Erythroblast (primary cell): ENCODE measurements at regions not wholly inside any gene's neighbourhood (a gene's known extent, or its start where the extent isn't known, plus 50 kb on each side); places are given as distances from the start of the nearest gene placed in this dataset.
"Not testable (repeated sequence)": the region's sequence is repeated elsewhere in the genome, so short reads cannot be mapped to it uniquely, and the experiment has no call there.

Experiments used
- GATA1 ChIP-seq: IDR thresholded peaks from 2 replicates; pipeline ENCODE4 v1.6.1; 2011; ENCODE audit warnings: low read depth, mild to moderate bottlenecking, control low read depth, low read length, moderate library complexity
- POLR2A ChIP-seq: IDR thresholded peaks from 2 replicates; pipeline ENCODE4 v1.6.1; 2011; ENCODE audit warnings: mild to moderate bottlenecking, low read length

- not testable (repeated sequence) for TF ChIP-seq POLR2A, GATA1
Measured at GRCh38 chr2:111580616-111581015, 303.4 kb downstream of the ANAPC1 start.
